ENCODE measurements at regions not wholly inside any gene's neighbourhood (a gene's known extent, or its start where the extent isn't known, plus 50 kb on each side); places are given as distances from the start of the nearest gene placed in this dataset.

DNA sequence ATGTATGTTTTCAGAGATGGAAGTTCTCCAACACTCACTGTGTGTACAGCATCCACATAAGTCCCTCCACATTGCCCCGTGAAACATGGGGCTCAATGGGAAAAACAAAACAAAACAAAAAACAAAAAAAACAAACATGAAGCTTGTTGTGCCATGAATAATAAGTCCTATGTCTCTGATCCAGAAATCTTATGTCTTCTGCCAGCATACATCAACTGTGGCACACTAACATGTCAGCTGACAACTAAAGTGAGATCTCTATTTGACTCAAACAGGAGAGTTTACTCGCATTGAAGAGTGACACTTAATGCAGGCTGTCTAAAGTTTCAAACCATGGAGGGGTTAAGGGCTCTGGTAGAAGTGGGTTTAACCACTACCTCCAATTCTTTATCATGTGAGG lies 180.2 kb upstream of the ROBO1 start:
- 88% methylated on average over 2 of the region's 2 CpGs for WGBS
- no peak overlapping the region for H3K4me3 ChIP-seq
- no peaks in the 10 kb centered on the region for H3K36me3 ChIP-seq
- no peak for TF ChIP-seq EP300 (IDR thresholded peaks at IDR 0.05)
- TF ChIP-seq, protein P1, sequence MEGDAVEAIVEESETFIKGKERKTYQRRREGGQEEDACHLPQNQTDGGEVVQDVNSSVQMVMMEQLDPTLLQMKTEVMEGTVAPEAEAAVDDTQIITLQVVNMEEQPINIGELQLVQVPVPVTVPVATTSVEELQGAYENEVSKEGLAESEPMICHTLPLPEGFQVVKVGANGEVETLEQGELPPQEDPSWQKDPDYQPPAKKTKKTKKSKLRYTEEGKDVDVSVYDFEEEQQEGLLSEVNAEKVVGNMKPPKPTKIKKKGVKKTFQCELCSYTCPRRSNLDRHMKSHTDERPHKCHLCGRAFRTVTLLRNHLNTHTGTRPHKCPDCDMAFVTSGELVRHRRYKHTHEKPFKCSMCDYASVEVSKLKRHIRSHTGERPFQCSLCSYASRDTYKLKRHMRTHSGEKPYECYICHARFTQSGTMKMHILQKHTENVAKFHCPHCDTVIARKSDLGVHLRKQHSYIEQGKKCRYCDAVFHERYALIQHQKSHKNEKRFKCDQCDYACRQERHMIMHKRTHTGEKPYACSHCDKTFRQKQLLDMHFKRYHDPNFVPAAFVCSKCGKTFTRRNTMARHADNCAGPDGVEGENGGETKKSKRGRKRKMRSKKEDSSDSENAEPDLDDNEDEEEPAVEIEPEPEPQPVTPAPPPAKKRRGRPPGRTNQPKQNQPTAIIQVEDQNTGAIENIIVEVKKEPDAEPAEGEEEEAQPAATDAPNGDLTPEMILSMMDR (IDR thresholded peaks at IDR 0.05) = no peak
- TF ChIP-seq POLR2A (IDR thresholded peaks at IDR 0.05) = no peak
- no peak for TF ChIP-seq POLR2AphosphoS5 (IDR thresholded peaks at IDR 0.05)
- no peaks in the 10 kb centered on the region for H3K27me3 ChIP-seq
- DNase-seq (ENCODE audit: low spot score in 2 of 2) = no peak
- no peaks in the 10 kb centered on the region for H3K4me1 ChIP-seq
- no peak overlapping the region for H3K27ac ChIP-seq
- H3K9me3 ChIP-seq = no peaks in the 10 kb centered on the region

DNA sequence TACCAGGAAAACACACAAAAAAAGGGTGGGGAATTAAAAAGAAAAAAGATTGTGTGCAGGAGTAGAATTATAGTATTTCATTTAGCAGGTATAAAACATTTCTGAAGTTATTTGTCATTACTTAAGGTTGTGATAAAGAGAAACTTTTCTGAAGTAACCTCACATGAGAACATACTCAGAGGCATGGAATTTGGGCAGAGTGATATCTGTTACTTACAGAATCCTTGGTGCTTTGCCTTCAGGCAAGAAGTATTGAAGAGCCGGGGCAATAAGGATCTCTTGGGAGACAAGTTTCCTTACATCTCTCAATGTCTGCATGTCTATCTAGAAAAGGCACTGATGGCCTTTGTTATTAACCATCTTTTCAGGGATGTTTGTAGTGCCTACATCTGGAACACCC lies 179.7 kb upstream of the ROBO1 start:
- Histone ChIP-seq H3K27ac (no peak overlapping the region), H3K9me3 (no peaks in the 10 kb centered on the region), H3K27me3 (no peaks in the 10 kb centered on the region), H3K4me1 (no peaks in the 10 kb centered on the region), H3K4me3 (no peak overlapping the region), H3K36me3 (no peaks in the 10 kb centered on the region)
- no peak for DNase-seq (ENCODE audit: low spot score in 2 of 2)
- no peak for TF ChIP-seq EP300 (IDR thresholded peaks at IDR 0.05)
- TF ChIP-seq, protein P1 (IDR thresholded peaks at IDR 0.05) = no peak
- TF ChIP-seq POLR2A (IDR thresholded peaks at IDR 0.05) = no peak
- WGBS = 48% methylated on average over 1 of the region's 1 CpG

DNA sequence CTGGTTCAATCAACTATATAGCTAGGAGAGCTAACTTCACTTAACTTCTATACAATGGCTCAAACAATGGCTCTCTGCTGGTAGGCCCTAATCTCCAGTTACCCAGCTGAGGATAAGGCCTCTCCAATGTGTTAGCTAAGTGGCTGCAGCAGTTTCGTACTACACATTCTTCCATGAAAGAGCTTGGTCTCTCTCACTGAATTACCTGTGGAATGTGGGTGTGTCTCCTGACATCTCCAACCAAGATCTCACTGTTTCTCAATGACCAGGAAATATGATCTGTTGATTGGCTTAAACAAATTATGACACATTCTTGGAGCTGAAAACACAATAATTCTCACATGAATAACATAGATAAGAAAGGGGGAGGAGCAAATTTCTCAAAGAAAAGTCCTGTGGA lies 169.8 kb upstream of the ROBO1 start:
- no peaks in the 10 kb centered on the region for H3K27me3 ChIP-seq
- no peak for DNase-seq (ENCODE audit: low spot score in 2 of 2)
- no peak for TF ChIP-seq EP300 (IDR thresholded peaks at IDR 0.05)
- TF ChIP-seq, protein P1 (IDR thresholded peaks at IDR 0.05) = no peak
- no peak for TF ChIP-seq POLR2AphosphoS5 (IDR thresholded peaks at IDR 0.05)
- TF ChIP-seq POLR2A (IDR thresholded peaks at IDR 0.05) = no peak
- no peaks in the 10 kb centered on the region for H3K36me3 ChIP-seq
- WGBS = 67% methylated on average over 1 of the region's 1 CpG
- no peaks in the 10 kb centered on the region for H3K4me1 ChIP-seq
- no peak overlapping the region for H3K4me3 ChIP-seq
- H3K9me3 ChIP-seq = no peaks in the 10 kb centered on the region
- H3K27ac ChIP-seq = no peak overlapping the region

DNA sequence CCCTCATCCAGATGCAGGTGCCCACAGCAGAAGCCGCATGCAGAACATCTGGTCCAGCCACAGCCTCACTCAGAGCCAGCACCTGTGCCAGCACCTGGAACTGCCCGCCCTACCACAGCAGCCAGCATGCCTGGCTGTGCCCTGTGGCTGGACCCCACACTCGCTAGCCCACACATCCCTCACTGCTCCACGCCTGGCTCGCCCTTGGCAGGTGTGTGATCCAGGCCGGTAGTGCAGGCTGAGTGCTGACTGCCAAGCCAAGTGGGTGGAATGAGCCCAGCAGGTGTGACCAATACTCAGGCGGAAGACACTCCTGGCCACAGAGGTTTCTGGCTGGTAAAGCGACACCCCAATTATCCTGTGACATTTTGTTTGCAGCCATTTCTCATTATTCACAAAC lies 162.4 kb upstream of the ROBO1 start:
- Histone ChIP-seq H3K9me3 (no peaks in the 10 kb centered on the region), H3K4me3 (no peak overlapping the region), H3K27me3 (no peaks in the 10 kb centered on the region), H3K27ac (no peak overlapping the region), H3K36me3 (no peaks in the 10 kb centered on the region), H3K4me1 (no peaks in the 10 kb centered on the region)
- WGBS = 88% methylated on average over 7 of the region's 8 CpGs
- TF ChIP-seq EP300 (IDR thresholded peaks at IDR 0.05) (no peak), POLR2AphosphoS5 (IDR thresholded peaks at IDR 0.05) (no peak), POLR2A (IDR thresholded peaks at IDR 0.05) (no peak)
- TF ChIP-seq, protein P1 (IDR thresholded peaks at IDR 0.05) = no peak
- DNase-seq (ENCODE audit: low spot score in 2 of 2) = no peak

DNA sequence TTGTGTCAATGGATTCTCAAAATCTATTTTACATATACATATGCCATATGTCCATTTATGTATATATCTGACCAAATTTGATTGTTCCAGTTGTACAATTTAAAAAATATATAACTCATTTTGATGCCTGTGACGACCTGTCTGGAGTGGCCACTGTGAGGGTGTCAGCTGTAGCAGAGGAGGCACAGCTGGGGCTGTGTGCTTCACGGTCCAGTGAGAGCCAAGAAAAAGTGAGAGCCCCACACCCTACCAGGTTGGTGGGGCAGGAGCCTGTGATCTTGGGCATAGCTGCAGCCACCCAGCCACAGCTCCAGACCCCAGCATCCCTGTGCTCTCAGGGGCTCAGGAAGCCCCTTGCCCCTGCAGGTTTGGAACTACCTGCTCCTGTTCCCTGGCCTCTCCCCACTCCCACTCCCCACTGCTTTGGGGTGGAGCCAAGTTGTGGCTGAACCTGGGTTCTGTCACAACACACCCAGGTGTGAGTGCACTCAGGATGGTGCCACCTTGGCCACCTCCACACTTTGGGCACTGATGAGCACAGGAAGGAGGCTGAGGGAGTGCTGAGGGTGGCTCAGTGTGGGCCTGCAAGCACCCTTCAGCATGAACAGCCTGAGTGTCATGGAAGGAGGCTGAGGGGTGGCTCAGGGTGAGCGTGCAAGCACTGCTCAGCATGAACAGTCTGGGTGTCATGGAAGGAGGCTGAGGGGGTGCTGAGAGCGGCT lies 161.1 kb upstream of the ROBO1 start:
- Histone ChIP-seq H3K27ac (no peak overlapping the region), H3K9me3 (no peaks in the 10 kb centered on the region), H3K4me3 (no peak overlapping the region), H3K27me3 (no peaks in the 10 kb centered on the region), H3K36me3 (no peaks in the 10 kb centered on the region), H3K4me1 (no peaks in the 10 kb centered on the region)
- DNase-seq (ENCODE audit: low spot score in 2 of 2) = no peak
- 75% methylated on average over 4 of the region's 4 CpGs for WGBS
- TF ChIP-seq, protein P1 (IDR thresholded peaks at IDR 0.05) = no peak
- TF ChIP-seq EP300 (IDR thresholded peaks at IDR 0.05) = no peak
- no peak for TF ChIP-seq POLR2AphosphoS5 (IDR thresholded peaks at IDR 0.05)
- TF ChIP-seq POLR2A (IDR thresholded peaks at IDR 0.05) = no peak

Measured in suprapubic skin (tissue), 4 donors.